ENCODE measurements at regions not wholly inside any gene's neighbourhood (a gene's known extent, or its start where the extent isn't known, plus 50 kb on each side); places are given as distances from the start of the nearest gene placed in this dataset.

GRCh38 chr5:58215364-58215763 lies 244.5 kb downstream of the PLK2 start:
- TF ChIP-seq POLR2A (IDR thresholded peaks at IDR 0.05): no peak
- TF ChIP-seq, protein P1, sequence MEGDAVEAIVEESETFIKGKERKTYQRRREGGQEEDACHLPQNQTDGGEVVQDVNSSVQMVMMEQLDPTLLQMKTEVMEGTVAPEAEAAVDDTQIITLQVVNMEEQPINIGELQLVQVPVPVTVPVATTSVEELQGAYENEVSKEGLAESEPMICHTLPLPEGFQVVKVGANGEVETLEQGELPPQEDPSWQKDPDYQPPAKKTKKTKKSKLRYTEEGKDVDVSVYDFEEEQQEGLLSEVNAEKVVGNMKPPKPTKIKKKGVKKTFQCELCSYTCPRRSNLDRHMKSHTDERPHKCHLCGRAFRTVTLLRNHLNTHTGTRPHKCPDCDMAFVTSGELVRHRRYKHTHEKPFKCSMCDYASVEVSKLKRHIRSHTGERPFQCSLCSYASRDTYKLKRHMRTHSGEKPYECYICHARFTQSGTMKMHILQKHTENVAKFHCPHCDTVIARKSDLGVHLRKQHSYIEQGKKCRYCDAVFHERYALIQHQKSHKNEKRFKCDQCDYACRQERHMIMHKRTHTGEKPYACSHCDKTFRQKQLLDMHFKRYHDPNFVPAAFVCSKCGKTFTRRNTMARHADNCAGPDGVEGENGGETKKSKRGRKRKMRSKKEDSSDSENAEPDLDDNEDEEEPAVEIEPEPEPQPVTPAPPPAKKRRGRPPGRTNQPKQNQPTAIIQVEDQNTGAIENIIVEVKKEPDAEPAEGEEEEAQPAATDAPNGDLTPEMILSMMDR (IDR thresholded peaks at IDR 0.05): no peak
